Mesenchymal stem cell (in vitro differentiated cells and primary cell): ENCODE measurements at regions not wholly inside any gene's neighbourhood (a gene's known extent, or its start where the extent isn't known, plus 50 kb on each side); places are given as distances from the start of the nearest gene placed in this dataset.
A peak's percentile ranks its signal among the peaks of the same experiment; 100 is the strongest.

ENCODE experiments used
- DNase-seq: peaks from one replicate; pipeline ENCODE4 v3.0.0-alpha.2; 2013
- H2AFZ ChIP-seq: one replicate; pipeline ENCODE4 v1.6.1; 2013; ENCODE audit warnings: low read depth, mild to moderate bottlenecking, control low read depth, inconsistent platforms, low read length, moderate library complexity
- H2AK5ac ChIP-seq: 2 replicates; pipeline ENCODE4 v1.6.1; 2013; ENCODE audit warnings: low read length, moderate library complexity, mild to moderate bottlenecking, inconsistent platforms; ENCODE audit not compliant: severe bottlenecking
- H2BK120ac ChIP-seq: one replicate; pipeline ENCODE4 v1.6.1; 2013; ENCODE audit warnings: low read depth, mild to moderate bottlenecking, inconsistent platforms, low read length, moderate library complexity
- H2BK12ac ChIP-seq, 2 experiments: one replicate each; pipeline ENCODE4 v1.6.1; 2013; ENCODE audit warnings: inconsistent platforms in 2 of 2, low read length in 2 of 2, mild to moderate bottlenecking in 2 of 2, moderate library complexity in 2 of 2, control low read depth in 1 of 2
- H2BK15ac ChIP-seq: one replicate; pipeline ENCODE4 v1.6.1; 2013; ENCODE audit warnings: mild to moderate bottlenecking, low read depth, inconsistent platforms; ENCODE audit not compliant: poor library complexity, severe bottlenecking
- H2BK5ac ChIP-seq: 2 replicates; pipeline ENCODE4 v1.6.1; 2013; ENCODE audit warnings: low read depth, mild to moderate bottlenecking, low read length, control low read depth, inconsistent platforms; ENCODE audit not compliant: poor library complexity, severe bottlenecking
- H3K14ac ChIP-seq, 2 experiments: one replicate each; pipeline ENCODE4 v1.6.1; 2013; ENCODE audit warnings: inconsistent platforms in 2 of 2, low read length in 2 of 2, control low read depth in 1 of 2, mild to moderate bottlenecking in 1 of 2, moderate library complexity in 1 of 2
- H3K18ac ChIP-seq, 2 experiments: one replicate each; pipeline ENCODE4 v1.6.1; 2013; ENCODE audit warnings: inconsistent platforms in 2 of 2, low read length in 2 of 2, control low read depth in 1 of 2, low read depth in 1 of 2, mild to moderate bottlenecking in 1 of 2
- H3K23ac ChIP-seq, 2 experiments: one replicate each; pipeline ENCODE4 v1.6.1; 2013; ENCODE audit warnings: inconsistent platforms in 2 of 2, low read length in 2 of 2, mild to moderate bottlenecking in 2 of 2, moderate library complexity in 2 of 2, control low read depth in 1 of 2
- H3K27ac ChIP-seq: 2 replicates; pipeline ENCODE4 v1.5.1; 2013; ENCODE audit warnings: mild to moderate bottlenecking, moderate library complexity, low read length, control low read depth, inconsistent platforms; ENCODE audit not compliant: poor library complexity, severe bottlenecking
- H3K27me3 ChIP-seq, 2 experiments: 2 replicates each; pipeline versions ENCODE4 v1.6.1 to v1.7.0; 2013; ENCODE audit warnings: low read length in 2 of 2, mild to moderate bottlenecking in 2 of 2, moderate library complexity in 2 of 2, control low read depth in 1 of 2, inconsistent platforms in 1 of 2; ENCODE audit not compliant: control insufficient read depth in 1 of 2, insufficient read depth in 1 of 2
- H3K36me3 ChIP-seq, 2 experiments: 2 replicates each; pipeline versions ENCODE4 v1.6.1 to v1.7.0; 2013; ENCODE audit warnings: low read length in 2 of 2, control low read depth in 1 of 2, inconsistent platforms in 1 of 2, low read depth in 1 of 2, mild to moderate bottlenecking in 1 of 2; ENCODE audit not compliant: insufficient read depth in 2 of 2, control insufficient read depth in 1 of 2
- H3K4ac ChIP-seq, 2 experiments: one replicate each; pipeline ENCODE4 v1.6.1; 2013; ENCODE audit warnings: inconsistent platforms in 2 of 2, low read length in 2 of 2, mild to moderate bottlenecking in 2 of 2, moderate library complexity in 2 of 2, control low read depth in 1 of 2, low read depth in 1 of 2
- H3K4me1 ChIP-seq: 2 replicates; pipeline ENCODE4 v1.6.1; 2013; ENCODE audit warnings: low read depth, low read length, control low read depth; ENCODE audit not compliant: control insufficient read depth, insufficient read depth
- H3K4me2 ChIP-seq: 2 replicates; pipeline ENCODE4 v1.6.1; 2013; ENCODE audit warnings: low read length, mild to moderate bottlenecking, inconsistent platforms; ENCODE audit not compliant: poor library complexity, severe bottlenecking
- H3K4me3 ChIP-seq, 2 experiments: 2 replicates each; pipeline versions ENCODE4 v1.5.1 to v1.7.0; 2013; ENCODE audit warnings: low read length in 2 of 2, mild to moderate bottlenecking in 2 of 2, control low read depth in 1 of 2, low read depth in 1 of 2; ENCODE audit not compliant: insufficient read depth in 1 of 2
- H3K79me1 ChIP-seq: replicated peaks from 2 replicates; pipeline ENCODE4 v1.6.1; 2013; ENCODE audit warnings: mild to moderate bottlenecking, control low read depth, low read length, inconsistent platforms; ENCODE audit not compliant: poor library complexity, severe bottlenecking
- H3K9ac ChIP-seq: 2 replicates; pipeline ENCODE4 v1.7.0; 2013; ENCODE audit warnings: mild to moderate bottlenecking, low read length, moderate library complexity
- H3K9me3 ChIP-seq: 2 replicates; pipeline ENCODE4 v1.7.0; 2013; ENCODE audit warnings: mild to moderate bottlenecking, low read length; ENCODE audit not compliant: control insufficient read depth
- H4K8ac ChIP-seq: one replicate; pipeline ENCODE4 v1.6.1; 2013; ENCODE audit warnings: inconsistent platforms, mild to moderate bottlenecking, low read length, moderate library complexity
- H4K91ac ChIP-seq: one replicate; pipeline ENCODE4 v1.6.1; 2013; ENCODE audit warnings: mild to moderate bottlenecking, low read length, inconsistent platforms
- WGBS: methylation state at CpG from one replicate; pipeline ENCODE4 v1.1.7; 2013; ENCODE audit warnings: mixed read lengths; 5-methylcytosine and 5-hydroxymethylcytosine counted together

DNA sequence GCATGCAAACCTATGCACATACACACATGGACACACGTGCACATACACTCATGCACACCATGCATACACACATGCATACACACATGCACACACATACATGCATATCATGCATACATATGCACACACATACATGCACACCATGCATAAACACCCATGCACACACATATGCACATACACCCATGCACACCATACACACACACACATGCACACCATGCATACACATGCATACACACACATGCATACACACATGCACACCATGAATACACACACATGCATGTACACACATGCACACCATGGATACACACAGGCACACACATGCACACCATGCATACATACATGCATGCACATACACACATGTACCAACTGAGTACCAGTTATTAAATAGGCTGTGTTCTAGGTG is 543.3 kb upstream of the EEF2KMT start:
- no peaks in the 10 kb centered on the region for H3K9me3 ChIP-seq

DNA sequence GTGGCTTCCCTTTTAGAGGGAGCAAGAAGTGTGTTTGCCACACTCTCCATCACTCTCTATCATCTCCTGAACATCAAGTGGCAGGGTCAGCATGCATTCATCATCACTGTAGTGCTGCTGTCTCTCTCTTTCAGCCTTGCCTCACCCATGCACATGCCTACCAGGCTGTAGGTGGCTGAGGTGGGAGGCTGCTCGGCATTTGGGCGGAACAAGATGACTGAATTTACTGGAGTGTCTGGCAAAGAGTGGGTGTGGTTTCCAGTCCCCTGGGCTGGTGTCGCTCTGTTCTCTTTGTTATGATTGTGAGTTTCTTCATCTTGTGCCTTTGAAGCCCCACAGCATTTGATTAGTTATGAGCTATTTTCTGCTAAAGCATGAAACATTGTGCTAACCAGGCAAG is 541.9 kb upstream of the EEF2KMT start:
- no peaks in the 10 kb centered on the region for H3K9me3 ChIP-seq
- H3K9ac ChIP-seq: no peak overlapping the region
- H3K4ac ChIP-seq: no peak overlapping the region
- no peaks in the 10 kb centered on the region for H3K27me3 ChIP-seq
- no peaks in the 10 kb centered on the region for H3K4me1 ChIP-seq
- H3K14ac ChIP-seq: no peak overlapping the region
- no peak overlapping the region for H3K18ac ChIP-seq
- no peak overlapping the region for H2AK5ac ChIP-seq
- no peak overlapping the region for H2AFZ ChIP-seq
- H2BK120ac ChIP-seq: no peak overlapping the region
- no peak overlapping the region for H3K23ac ChIP-seq
- H2BK12ac ChIP-seq: no peak overlapping the region
- H3K4me3 ChIP-seq: peak overlapping the region in 1 of 2 experiments; percentile 24
- WGBS: 73% methylated on average over 3 of the region's 3 CpGs
- no peak overlapping the region for H4K8ac ChIP-seq
- no peaks in the 10 kb centered on the region for H3K36me3 ChIP-seq
- no peak overlapping the region for H2BK15ac ChIP-seq
- H4K91ac ChIP-seq: no peak overlapping the region
- no peak overlapping the region for H2BK5ac ChIP-seq
- H3K4me2 ChIP-seq: no peak overlapping the region
- H3K79me1 ChIP-seq: no peaks in the 10 kb centered on the region
- H3K27ac ChIP-seq: no peak overlapping the region
- no peak for DNase-seq

More for the DNA sequence above, 543.3 kb upstream of the EEF2KMT start:
- Histone ChIP-seq H3K36me3 (no peaks in the 10 kb centered on the region), H3K23ac (no peak overlapping the region), H2AK5ac (no peak overlapping the region), H2AFZ (no peak overlapping the region), H3K14ac (no peak overlapping the region), H3K27me3 (no peaks in the 10 kb centered on the region), H3K4me2 (no peak overlapping the region), H2BK12ac (no peak overlapping the region), H2BK5ac (no peak overlapping the region), H4K8ac (no peak overlapping the region), H2BK120ac (no peak overlapping the region), H3K79me1 (no peaks in the 10 kb centered on the region), H3K4ac (no peak overlapping the region), H3K18ac (no peak overlapping the region), H4K91ac (no peak overlapping the region), H2BK15ac (no peak overlapping the region), H3K9ac (no peak overlapping the region), H3K4me1 (no peaks in the 10 kb centered on the region), H3K27ac (no peak overlapping the region), H3K4me3 (no peak overlapping the region)
- WGBS: 84% methylated on average over 1 of the region's 1 CpG
- DNase-seq: no peak

GRCh38 chr16:5635331-5635730 is 537.7 kb upstream of the EEF2KMT start:
- Histone ChIP-seq H2AFZ (no peak overlapping the region), H4K91ac (no peak overlapping the region), H3K18ac (no peak overlapping the region), H2BK5ac (no peak overlapping the region), H2BK12ac (no peak overlapping the region), H4K8ac (no peak overlapping the region), H2BK15ac (no peak overlapping the region), H3K4me1 (no peaks in the 10 kb centered on the region), H2BK120ac (no peak overlapping the region), H3K4me2 (no peak overlapping the region), H3K23ac (no peak overlapping the region), H3K9me3 (no peaks in the 10 kb centered on the region), H3K79me1 (no peaks in the 10 kb centered on the region), H3K14ac (no peak overlapping the region), H2AK5ac (no peak overlapping the region), H3K9ac (no peak overlapping the region), H3K4ac (no peak overlapping the region), H3K36me3 (no peaks in the 10 kb centered on the region), H3K27me3 (no peaks in the 10 kb centered on the region), H3K27ac (no peak overlapping the region), H3K4me3 (no peak overlapping the region)
- DNase-seq: no peak
- 71% methylated on average over 2 of the region's 2 CpGs for WGBS

- no peak overlapping the region for H4K8ac ChIP-seq
- H3K9ac ChIP-seq: no peak overlapping the region
- H2AFZ ChIP-seq: no peak overlapping the region
- no peak overlapping the region for H3K27ac ChIP-seq
- H3K4me2 ChIP-seq: no peak overlapping the region
- no peak overlapping the region for H4K91ac ChIP-seq
- H3K27me3 ChIP-seq: no peaks in the 10 kb centered on the region
- no peak overlapping the region for H2AK5ac ChIP-seq
- H3K4me3 ChIP-seq: no peak overlapping the region
- DNase-seq: no peak
- H3K79me1 ChIP-seq: no peaks in the 10 kb centered on the region
- no peak overlapping the region for H3K23ac ChIP-seq
- no peak overlapping the region for H2BK5ac ChIP-seq
- no peaks in the 10 kb centered on the region for H3K36me3 ChIP-seq
- no CpG with 5 or more reads among the region's 2 CpGs for WGBS
- no peaks in the 10 kb centered on the region for H3K4me1 ChIP-seq
- no peak overlapping the region for H3K14ac ChIP-seq
- no peaks in the 10 kb centered on the region for H3K9me3 ChIP-seq
- H2BK120ac ChIP-seq: no peak overlapping the region
- H3K18ac ChIP-seq: no peak overlapping the region
- H3K4ac ChIP-seq: no peak overlapping the region
- no peak overlapping the region for H2BK15ac ChIP-seq
- no peak overlapping the region for H2BK12ac ChIP-seq
These were observed 537.1 kb upstream of the EEF2KMT start for GRCh38 chr16:5634666-5635180.
